Panc1 (cell line): ENCODE measurements at regions not wholly inside any gene's neighbourhood (a gene's known extent, or its start where the extent isn't known, plus 50 kb on each side); places are given as distances from the start of the nearest gene placed in this dataset.

ENCODE experiments used
- ATAC-seq: fragments of 200-7000 bp; cut with Tn5 transposase; 2 replicates; pipeline ENCODE4 v1.9.1; 2020; ENCODE audit warnings: mild to moderate bottlenecking, moderate library complexity
- BruUV-seq: library from RNA; stranded (reverse); fragments of 400-500 nt; replicated peaks from 2 replicates; lab custom pipeline; 2021; lab: Mats Ljungman, UMichigan
- CTCF ChIA-PET: fragments of 300-600 bp; sonication (Branson Sonifier 250); formaldehyde crosslinking; loops from one replicate; lab custom pipeline; 2022; ENCODE audit warnings: antibody characterized with exemption; lab: Charles Lee
- POLR2A ChIA-PET: fragments of 300-600 bp; sonication (Branson Sonifier 250); formaldehyde crosslinking; loops from one replicate; lab custom pipeline; 2022; ENCODE audit warnings: antibody characterized with exemption; lab: Charles Lee
- DNase-seq: peaks from one replicate; pipeline ENCODE4 v3.0.0-alpha.2; 2010; ENCODE audit warnings: low read depth, low spot score
- H3K27ac ChIP-seq: 2 replicates; pipeline ENCODE4 v1.5.1; 2011; ENCODE audit warnings: mild to moderate bottlenecking, low read length, inconsistent platforms
- H3K27me3 ChIP-seq: fragments of 200-500 bp; sonication (Bioruptor generic); 2 replicates; pipeline ENCODE4 v1.6.0; 2014; ENCODE audit warnings: low read length, inconsistent platforms; ENCODE audit not compliant: control insufficient read depth, insufficient read depth
- H3K36me3 ChIP-seq: fragments of 200-500 bp; sonication (Bioruptor generic); 2 replicates; pipeline ENCODE4 v1.5.1; 2014; ENCODE audit warnings: inconsistent platforms, mild to moderate bottlenecking, low read length, moderate library complexity; ENCODE audit not compliant: control insufficient read depth, insufficient read depth
- H3K4me1 ChIP-seq: 2 replicates; pipeline ENCODE4 v1.5.1; 2011; ENCODE audit warnings: inconsistent platforms, mild to moderate bottlenecking, low read length, moderate library complexity; ENCODE audit not compliant: control insufficient read depth, insufficient read depth
- H3K4me3 ChIP-seq, 2 experiments: 2 replicates each; pipeline ENCODE4 v1.5.1; 2011 to 2012; ENCODE audit warnings: low read depth in 2 of 2, low read length in 2 of 2, mild to moderate bottlenecking in 2 of 2, inconsistent platforms in 1 of 2, moderate library complexity in 1 of 2
- H3K9me3 ChIP-seq: fragments of 200-500 bp; sonication (Bioruptor generic); 2 replicates; pipeline ENCODE4 v1.5.1; 2014; ENCODE audit warnings: low read depth, mild to moderate bottlenecking, inconsistent platforms, low read length, moderate library complexity; ENCODE audit not compliant: control insufficient read depth, insufficient read depth
- POLR2AphosphoS5 ChIP-seq: IDR thresholded peaks from 2 replicates; pipeline ENCODE4 v1.6.1; 2012; ENCODE audit warnings: mild to moderate bottlenecking, low read depth, low read length, moderate library complexity
- SIN3A ChIP-seq: IDR thresholded peaks from 2 replicates; pipeline ENCODE4 v1.6.1; 2012; ENCODE audit warnings: low read depth, mild to moderate bottlenecking, low read length, moderate library complexity, borderline replicate concordance; ENCODE audit not compliant: insufficient read depth
- TCF7L2 ChIP-seq: IDR thresholded peaks from 2 replicates; pipeline ENCODE4 v1.6.1; 2011; ENCODE audit warnings: mild to moderate bottlenecking, low read depth, low read length, inconsistent platforms
- in situ Hi-C: cut with HindIII; loops from 2 replicates; pipeline ENCODE4 v1.10.0; 2016; ENCODE audit warnings: low sequenced_read_pairs, low pct_unique_long_range_greater_than_20kb
- intact Hi-C: fragments of 100-400 bp; cut with micrococcal nuclease; formaldehyde crosslinking; loops from one replicate; pipeline ENCODE4 v1.10.0; 2022; ENCODE audit not compliant: unreplicated experiment
- TF ChIP-seq, protein P1 (sequence below), 2 experiments: IDR thresholded peaks; 2 replicates each; pipeline ENCODE4 v1.6.1; 2011 to 2012; ENCODE audit warnings: low read depth in 2 of 2, control low read depth in 1 of 2, low read length in 1 of 2, mild to moderate bottlenecking in 1 of 2, moderate library complexity in 1 of 2; ENCODE audit not compliant: insufficient read depth in 1 of 2
- TF ChIP-seq, protein P2 (sequence below): fragments of 450-650 bp; IDR thresholded peaks from 2 replicates; pipeline ENCODE4 v1.5.1; 2017; ENCODE audit warnings: mild to moderate bottlenecking

DNA sequence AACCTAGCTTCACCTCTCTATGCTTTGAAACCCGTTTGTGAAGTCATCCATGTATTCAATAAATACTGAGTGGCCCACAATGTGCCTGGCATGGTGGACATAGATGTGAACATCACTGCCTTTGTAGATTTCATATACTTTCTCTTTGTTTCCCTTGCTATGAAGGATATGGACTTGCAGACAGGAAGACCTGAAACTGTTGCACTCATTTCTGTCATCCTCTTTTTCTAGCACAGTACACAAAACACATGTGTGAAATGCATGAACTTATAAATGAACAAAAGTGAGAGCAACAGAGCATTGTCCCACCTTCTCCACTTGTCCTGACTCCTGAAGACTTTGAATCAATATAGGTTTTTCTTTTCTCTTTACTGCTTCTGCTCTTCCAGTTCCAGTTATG is 249.4 kb upstream of the LINC00305 start:
- Histone ChIP-seq H3K4me1 (no peaks in the 10 kb centered on the region), H3K27me3 (no peaks in the 10 kb centered on the region), H3K36me3 (no peaks in the 10 kb centered on the region), H3K4me3 (no peak overlapping the region), H3K27ac (no peak overlapping the region), H3K9me3 (no peaks in the 10 kb centered on the region)
- ChIA-PET CTCF (no interaction called here), POLR2A (no interaction called here)
- intact Hi-C loops: no loop called here
- ATAC-seq (no peak), DNase-seq (no peak)
- no TSS peak for BruUV-seq
- in situ Hi-C loops: no loop called here
- no peak for TF ChIP-seq POLR2AphosphoS5
- no peak for TF ChIP-seq SIN3A
- TF ChIP-seq, protein P1, sequence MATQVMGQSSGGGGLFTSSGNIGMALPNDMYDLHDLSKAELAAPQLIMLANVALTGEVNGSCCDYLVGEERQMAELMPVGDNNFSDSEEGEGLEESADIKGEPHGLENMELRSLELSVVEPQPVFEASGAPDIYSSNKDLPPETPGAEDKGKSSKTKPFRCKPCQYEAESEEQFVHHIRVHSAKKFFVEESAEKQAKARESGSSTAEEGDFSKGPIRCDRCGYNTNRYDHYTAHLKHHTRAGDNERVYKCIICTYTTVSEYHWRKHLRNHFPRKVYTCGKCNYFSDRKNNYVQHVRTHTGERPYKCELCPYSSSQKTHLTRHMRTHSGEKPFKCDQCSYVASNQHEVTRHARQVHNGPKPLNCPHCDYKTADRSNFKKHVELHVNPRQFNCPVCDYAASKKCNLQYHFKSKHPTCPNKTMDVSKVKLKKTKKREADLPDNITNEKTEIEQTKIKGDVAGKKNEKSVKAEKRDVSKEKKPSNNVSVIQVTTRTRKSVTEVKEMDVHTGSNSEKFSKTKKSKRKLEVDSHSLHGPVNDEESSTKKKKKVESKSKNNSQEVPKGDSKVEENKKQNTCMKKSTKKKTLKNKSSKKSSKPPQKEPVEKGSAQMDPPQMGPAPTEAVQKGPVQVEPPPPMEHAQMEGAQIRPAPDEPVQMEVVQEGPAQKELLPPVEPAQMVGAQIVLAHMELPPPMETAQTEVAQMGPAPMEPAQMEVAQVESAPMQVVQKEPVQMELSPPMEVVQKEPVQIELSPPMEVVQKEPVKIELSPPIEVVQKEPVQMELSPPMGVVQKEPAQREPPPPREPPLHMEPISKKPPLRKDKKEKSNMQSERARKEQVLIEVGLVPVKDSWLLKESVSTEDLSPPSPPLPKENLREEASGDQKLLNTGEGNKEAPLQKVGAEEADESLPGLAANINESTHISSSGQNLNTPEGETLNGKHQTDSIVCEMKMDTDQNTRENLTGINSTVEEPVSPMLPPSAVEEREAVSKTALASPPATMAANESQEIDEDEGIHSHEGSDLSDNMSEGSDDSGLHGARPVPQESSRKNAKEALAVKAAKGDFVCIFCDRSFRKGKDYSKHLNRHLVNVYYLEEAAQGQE (IDR thresholded peaks at IDR 0.05; ENCODE audit: insufficient read depth in 1 of 2, low read depth in 2 of 2, low read length in 1 of 2): no peak
- TF ChIP-seq TCF7L2: no peak
- TF ChIP-seq, protein P2, sequence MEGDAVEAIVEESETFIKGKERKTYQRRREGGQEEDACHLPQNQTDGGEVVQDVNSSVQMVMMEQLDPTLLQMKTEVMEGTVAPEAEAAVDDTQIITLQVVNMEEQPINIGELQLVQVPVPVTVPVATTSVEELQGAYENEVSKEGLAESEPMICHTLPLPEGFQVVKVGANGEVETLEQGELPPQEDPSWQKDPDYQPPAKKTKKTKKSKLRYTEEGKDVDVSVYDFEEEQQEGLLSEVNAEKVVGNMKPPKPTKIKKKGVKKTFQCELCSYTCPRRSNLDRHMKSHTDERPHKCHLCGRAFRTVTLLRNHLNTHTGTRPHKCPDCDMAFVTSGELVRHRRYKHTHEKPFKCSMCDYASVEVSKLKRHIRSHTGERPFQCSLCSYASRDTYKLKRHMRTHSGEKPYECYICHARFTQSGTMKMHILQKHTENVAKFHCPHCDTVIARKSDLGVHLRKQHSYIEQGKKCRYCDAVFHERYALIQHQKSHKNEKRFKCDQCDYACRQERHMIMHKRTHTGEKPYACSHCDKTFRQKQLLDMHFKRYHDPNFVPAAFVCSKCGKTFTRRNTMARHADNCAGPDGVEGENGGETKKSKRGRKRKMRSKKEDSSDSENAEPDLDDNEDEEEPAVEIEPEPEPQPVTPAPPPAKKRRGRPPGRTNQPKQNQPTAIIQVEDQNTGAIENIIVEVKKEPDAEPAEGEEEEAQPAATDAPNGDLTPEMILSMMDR: no peak

DNA sequence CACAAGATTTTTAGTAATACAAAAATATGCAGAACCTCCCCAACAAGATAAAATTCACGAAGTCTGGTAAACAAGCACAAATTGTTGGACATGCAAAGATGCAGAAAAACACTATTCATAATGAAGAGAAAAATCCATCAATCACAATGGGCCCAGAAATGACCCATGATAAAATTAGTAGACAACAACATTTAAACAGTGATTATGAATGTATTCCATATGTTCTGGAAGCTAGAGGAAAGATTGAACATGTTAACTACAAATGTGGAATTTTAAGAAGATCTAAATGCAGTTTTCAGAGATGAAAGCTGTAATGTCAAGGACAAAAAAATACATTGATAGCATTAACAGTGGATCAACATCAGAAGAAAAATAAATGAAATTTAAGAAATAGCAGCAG is 243.3 kb upstream of the LINC00305 start:
- Histone ChIP-seq H3K9me3 (no peaks in the 10 kb centered on the region), H3K27me3 (no peaks in the 10 kb centered on the region), H3K27ac (no peak overlapping the region), H3K4me1 (no peaks in the 10 kb centered on the region), H3K36me3 (no peaks in the 10 kb centered on the region), H3K4me3 (no peak overlapping the region)
- ATAC-seq (no peak), DNase-seq (no peak)
- POLR2A ChIA-PET: no interaction called here
- no TSS peak for BruUV-seq
- in situ Hi-C loops: no loop called here
- TF ChIP-seq, protein P2: no peak
- TF ChIP-seq POLR2AphosphoS5 (no peak), TCF7L2 (no peak), SIN3A (no peak)
- TF ChIP-seq, protein P1 (IDR thresholded peaks at IDR 0.05; ENCODE audit: insufficient read depth in 1 of 2, low read depth in 2 of 2, low read length in 1 of 2): no peak
- CTCF ChIA-PET: no interaction called here
- intact Hi-C loops: no loop called here
